WTC11 (cell line): ENCODE measurements at regions not wholly inside any gene's neighbourhood (a gene's known extent, or its start where the extent isn't known, plus 50 kb on each side); places are given as distances from the start of the nearest gene placed in this dataset.
"Not testable (repeated sequence)": the region's sequence is repeated elsewhere in the genome, so short reads cannot be mapped to it uniquely, and the experiment has no call there.

Experiments
- ATAC-seq: fragments of 200-7000 bp; cut with Tn5 transposase; 2 replicates; pipeline ENCODE4 v1.10.0; 2021; ENCODE audit warnings: mild to moderate bottlenecking, moderate library complexity
- CTCF ChIA-PET: fragments of 300-600 bp; sonication (Branson Sonifier 250); formaldehyde crosslinking; loops from one replicate; lab custom pipeline; 2021; ENCODE audit warnings: antibody characterized with exemption; lab: Charles Lee
- POLR2A ChIA-PET: fragments of 350-600 bp; sonication (Branson Sonifier 250); formaldehyde crosslinking; loops from one replicate; lab custom pipeline; 2021; ENCODE audit warnings: antibody characterized with exemption; lab: Charles Lee
- DNase-seq: peaks from one replicate; pipeline ENCODE4 v3.0.0; 2021; ENCODE audit warnings: low spot score
- H3K27ac Mint-ChIP-seq: 2 replicates; pipeline ENCODE4 v1.8.0; 2021; ENCODE audit warnings: mixed read lengths
- H3K27me3 Mint-ChIP-seq: 2 replicates; pipeline ENCODE4 v1.8.0; 2021; ENCODE audit warnings: low read depth, mild to moderate bottlenecking, moderate library complexity, mixed read lengths
- H3K36me3 Mint-ChIP-seq: 2 replicates; pipeline ENCODE4 v1.8.0; 2021; ENCODE audit warnings: mixed read lengths
- H3K4me1 Mint-ChIP-seq: 2 replicates; pipeline ENCODE4 v1.8.0; 2022; ENCODE audit warnings: mixed read lengths
- H3K4me3 Mint-ChIP-seq: 2 replicates; pipeline ENCODE4 v1.8.0; 2021; ENCODE audit warnings: mild to moderate bottlenecking, moderate library complexity, mixed read lengths
- H3K9me3 Mint-ChIP-seq: 2 replicates; pipeline ENCODE4 v1.8.0; 2021; ENCODE audit warnings: mixed read lengths
- ELF4 ChIP-seq: sonication (generic); formaldehyde crosslinking; IDR thresholded peaks from 2 replicates; pipeline ENCODE4 v1.8.1; 2022; ENCODE audit warnings: low read depth, mild to moderate bottlenecking, moderate library complexity, missing genetic modification reagents
- EMX1 ChIP-seq: fragments of 250-450 bp; sonication (Bioruptor Pico); IDR thresholded peaks from 2 replicates; pipeline ENCODE4 v1.8.0; 2021; ENCODE audit warnings: mild to moderate bottlenecking
- ETV6 ChIP-seq: sonication (generic); formaldehyde crosslinking; IDR thresholded peaks from 2 replicates; pipeline ENCODE4 v1.8.1; 2022; ENCODE audit warnings: mild to moderate bottlenecking, missing genetic modification reagents
- MXD4 ChIP-seq: fragments of 250-450 bp; sonication (Bioruptor Pico); IDR thresholded peaks from 2 replicates; pipeline ENCODE4 v1.8.0; 2021; ENCODE audit warnings: mild to moderate bottlenecking, moderate library complexity, borderline replicate concordance
- NR3C1 ChIP-seq: sonication (generic); formaldehyde crosslinking; conservative IDR thresholded peaks from 2 replicates; pipeline ENCODE4 v1.8.1; 2023; ENCODE audit warnings: low read depth, mild to moderate bottlenecking, missing genetic modification reagents
- PRRX2 ChIP-seq: fragments of 250-450 bp; sonication (Bioruptor Pico); IDR thresholded peaks from 2 replicates; pipeline ENCODE4 v1.8.0; 2021; ENCODE audit warnings: mild to moderate bottlenecking
- RORB ChIP-seq: fragments of 250-450 bp; sonication (Bioruptor Pico); IDR thresholded peaks from 2 replicates; pipeline ENCODE4 v1.9.0; 2021; ENCODE audit warnings: mild to moderate bottlenecking
- SMAD4 ChIP-seq: sonication (generic); formaldehyde crosslinking; IDR thresholded peaks from 2 replicates; pipeline ENCODE4 v1.8.0; 2022; ENCODE audit warnings: mild to moderate bottlenecking, missing genetic modification reagents
- TCF7 ChIP-seq: sonication (generic); formaldehyde crosslinking; IDR thresholded peaks from 2 replicates; pipeline ENCODE4 v1.8.0; 2022; ENCODE audit warnings: mild to moderate bottlenecking, low read depth, missing genetic modification reagents, moderate library complexity
- ZNF121 ChIP-seq: sonication (generic); formaldehyde crosslinking; IDR thresholded peaks from 2 replicates; pipeline ENCODE4 v1.8.0; 2023; ENCODE audit warnings: missing genetic modification reagents
- TF ChIP-seq, protein P1 (sequence below): sonication (generic); formaldehyde crosslinking; IDR thresholded peaks from 2 replicates; pipeline ENCODE4 v1.8.0; 2022; ENCODE audit warnings: missing genetic modification reagents
- TF ChIP-seq, protein P2 (sequence below): sonication (generic); formaldehyde crosslinking; IDR thresholded peaks from 2 replicates; pipeline ENCODE4 v1.8.1; 2022; ENCODE audit warnings: low read depth, missing genetic modification reagents, borderline replicate concordance
- TF ChIP-seq, protein P3 (sequence below): sonication (generic); formaldehyde crosslinking; IDR thresholded peaks from 2 replicates; pipeline ENCODE4 v1.8.1; 2022; ENCODE audit warnings: mild to moderate bottlenecking, moderate library complexity, missing genetic modification reagents
- TF ChIP-seq, protein P4 (sequence below): sonication (generic); formaldehyde crosslinking; IDR thresholded peaks from 2 replicates; pipeline ENCODE4 v1.8.1; 2022; ENCODE audit warnings: mild to moderate bottlenecking, missing genetic modification reagents, moderate library complexity, borderline replicate concordance
- TF ChIP-seq, protein P5 (sequence below): fragments of 250-450 bp; sonication (Bioruptor Pico); IDR thresholded peaks from 2 replicates; pipeline ENCODE4 v1.9.0; 2021; ENCODE audit warnings: mild to moderate bottlenecking
- TF ChIP-seq, protein P6 (sequence below): sonication (generic); formaldehyde crosslinking; IDR thresholded peaks from 2 replicates; pipeline ENCODE4 v1.8.1; 2023; ENCODE audit warnings: mild to moderate bottlenecking, moderate library complexity, missing genetic modification reagents

DNA sequence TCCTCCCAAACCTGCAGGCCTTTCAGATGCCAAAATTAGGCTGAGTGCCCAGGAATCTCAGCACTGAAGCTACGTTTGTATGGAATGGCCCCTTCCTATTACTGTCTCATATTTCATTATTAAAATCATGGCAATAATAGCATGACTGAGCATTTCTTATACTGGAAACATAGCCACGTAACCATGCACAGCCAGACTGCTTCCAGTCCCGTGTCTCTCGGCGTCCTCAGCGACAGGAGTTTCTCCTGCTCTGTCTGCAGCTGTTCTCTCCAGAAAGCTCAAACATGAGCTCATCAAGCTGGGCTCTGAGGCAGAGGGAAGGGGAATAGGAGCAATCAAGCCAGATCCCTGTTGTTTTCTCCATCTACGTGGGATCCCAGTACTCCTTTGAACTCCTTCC lies 104.0 kb downstream of the CDC7 start (continued):
- TF ChIP-seq PRRX2 (CRISPR knock-in tag) (no peak), TCF7 (CRISPR knock-in tag) (no peak), SMAD4 (CRISPR knock-in tag) (no peak)

DNA sequence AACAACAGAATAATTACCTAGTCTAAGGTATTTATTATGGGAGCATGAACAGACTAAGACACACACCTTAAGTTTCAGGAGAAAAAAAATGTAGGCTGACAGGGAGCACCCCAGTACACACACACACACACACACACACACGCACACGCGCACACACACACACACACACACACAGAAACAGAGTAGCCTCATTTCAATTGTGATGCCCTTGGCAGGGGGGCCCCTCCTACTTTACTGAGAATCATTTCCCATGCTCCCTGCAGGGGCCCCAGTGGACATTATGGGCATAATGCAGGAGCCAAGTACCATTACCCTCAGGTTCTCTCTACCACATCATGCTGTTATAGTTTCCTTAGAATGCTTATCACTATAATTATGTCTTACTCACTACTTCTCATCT lies 104.9 kb downstream of the CDC7 start:
- Mint-ChIP-seq H3K27ac (no peak overlapping the region), H3K4me1 (no peaks in the 10 kb centered on the region), H3K36me3 (no peaks in the 10 kb centered on the region), H3K27me3 (no peaks in the 10 kb centered on the region), H3K9me3 (peaks cover 9% of the 10 kb centered on the region), H3K4me3 (no peak overlapping the region)
- ChIA-PET CTCF (no interaction called here), POLR2A (no interaction called here)
- ATAC-seq (no peak), DNase-seq (no peak)
- TF ChIP-seq EMX1 (CRISPR knock-in tag) (no peak), RORB (CRISPR knock-in tag) (no peak), ELF4 (CRISPR knock-in tag) (no peak), ETV6 (CRISPR knock-in tag) (no peak), MXD4 (CRISPR knock-in tag) (no peak), ZNF121 (no peak), NR3C1 (CRISPR knock-in tag) (no peak)
- TF ChIP-seq, protein P1, sequence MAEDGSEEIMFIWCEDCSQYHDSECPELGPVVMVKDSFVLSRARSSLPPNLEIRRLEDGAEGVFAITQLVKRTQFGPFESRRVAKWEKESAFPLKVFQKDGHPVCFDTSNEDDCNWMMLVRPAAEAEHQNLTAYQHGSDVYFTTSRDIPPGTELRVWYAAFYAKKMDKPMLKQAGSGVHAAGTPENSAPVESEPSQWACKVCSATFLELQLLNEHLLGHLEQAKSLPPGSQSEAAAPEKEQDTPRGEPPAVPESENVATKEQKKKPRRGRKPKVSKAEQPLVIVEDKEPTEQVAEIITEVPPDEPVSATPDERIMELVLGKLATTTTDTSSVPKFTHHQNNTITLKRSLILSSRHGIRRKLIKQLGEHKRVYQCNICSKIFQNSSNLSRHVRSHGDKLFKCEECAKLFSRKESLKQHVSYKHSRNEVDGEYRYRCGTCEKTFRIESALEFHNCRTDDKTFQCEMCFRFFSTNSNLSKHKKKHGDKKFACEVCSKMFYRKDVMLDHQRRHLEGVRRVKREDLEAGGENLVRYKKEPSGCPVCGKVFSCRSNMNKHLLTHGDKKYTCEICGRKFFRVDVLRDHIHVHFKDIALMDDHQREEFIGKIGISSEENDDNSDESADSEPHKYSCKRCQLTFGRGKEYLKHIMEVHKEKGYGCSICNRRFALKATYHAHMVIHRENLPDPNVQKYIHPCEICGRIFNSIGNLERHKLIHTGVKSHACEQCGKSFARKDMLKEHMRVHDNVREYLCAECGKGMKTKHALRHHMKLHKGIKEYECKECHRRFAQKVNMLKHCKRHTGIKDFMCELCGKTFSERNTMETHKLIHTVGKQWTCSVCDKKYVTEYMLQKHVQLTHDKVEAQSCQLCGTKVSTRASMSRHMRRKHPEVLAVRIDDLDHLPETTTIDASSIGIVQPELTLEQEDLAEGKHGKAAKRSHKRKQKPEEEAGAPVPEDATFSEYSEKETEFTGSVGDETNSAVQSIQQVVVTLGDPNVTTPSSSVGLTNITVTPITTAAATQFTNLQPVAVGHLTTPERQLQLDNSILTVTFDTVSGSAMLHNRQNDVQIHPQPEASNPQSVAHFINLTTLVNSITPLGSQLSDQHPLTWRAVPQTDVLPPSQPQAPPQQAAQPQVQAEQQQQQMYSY (CRISPR knock-in tag) = no peak
- TF ChIP-seq, protein P2, sequence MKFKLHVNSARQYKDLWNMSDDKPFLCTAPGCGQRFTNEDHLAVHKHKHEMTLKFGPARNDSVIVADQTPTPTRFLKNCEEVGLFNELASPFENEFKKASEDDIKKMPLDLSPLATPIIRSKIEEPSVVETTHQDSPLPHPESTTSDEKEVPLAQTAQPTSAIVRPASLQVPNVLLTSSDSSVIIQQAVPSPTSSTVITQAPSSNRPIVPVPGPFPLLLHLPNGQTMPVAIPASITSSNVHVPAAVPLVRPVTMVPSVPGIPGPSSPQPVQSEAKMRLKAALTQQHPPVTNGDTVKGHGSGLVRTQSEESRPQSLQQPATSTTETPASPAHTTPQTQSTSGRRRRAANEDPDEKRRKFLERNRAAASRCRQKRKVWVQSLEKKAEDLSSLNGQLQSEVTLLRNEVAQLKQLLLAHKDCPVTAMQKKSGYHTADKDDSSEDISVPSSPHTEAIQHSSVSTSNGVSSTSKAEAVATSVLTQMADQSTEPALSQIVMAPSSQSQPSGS (CRISPR knock-in tag) = no peak
- TF ChIP-seq, protein P3, sequence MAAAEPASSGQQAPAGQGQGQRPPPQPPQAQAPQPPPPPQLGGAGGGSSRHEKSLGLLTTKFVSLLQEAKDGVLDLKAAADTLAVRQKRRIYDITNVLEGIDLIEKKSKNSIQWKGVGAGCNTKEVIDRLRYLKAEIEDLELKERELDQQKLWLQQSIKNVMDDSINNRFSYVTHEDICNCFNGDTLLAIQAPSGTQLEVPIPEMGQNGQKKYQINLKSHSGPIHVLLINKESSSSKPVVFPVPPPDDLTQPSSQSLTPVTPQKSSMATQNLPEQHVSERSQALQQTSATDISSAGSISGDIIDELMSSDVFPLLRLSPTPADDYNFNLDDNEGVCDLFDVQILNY = no peak
- TF ChIP-seq, protein P4, sequence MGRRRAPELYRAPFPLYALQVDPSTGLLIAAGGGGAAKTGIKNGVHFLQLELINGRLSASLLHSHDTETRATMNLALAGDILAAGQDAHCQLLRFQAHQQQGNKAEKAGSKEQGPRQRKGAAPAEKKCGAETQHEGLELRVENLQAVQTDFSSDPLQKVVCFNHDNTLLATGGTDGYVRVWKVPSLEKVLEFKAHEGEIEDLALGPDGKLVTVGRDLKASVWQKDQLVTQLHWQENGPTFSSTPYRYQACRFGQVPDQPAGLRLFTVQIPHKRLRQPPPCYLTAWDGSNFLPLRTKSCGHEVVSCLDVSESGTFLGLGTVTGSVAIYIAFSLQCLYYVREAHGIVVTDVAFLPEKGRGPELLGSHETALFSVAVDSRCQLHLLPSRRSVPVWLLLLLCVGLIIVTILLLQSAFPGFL (CRISPR knock-in tag) = no peak
- TF ChIP-seq, protein P5, sequence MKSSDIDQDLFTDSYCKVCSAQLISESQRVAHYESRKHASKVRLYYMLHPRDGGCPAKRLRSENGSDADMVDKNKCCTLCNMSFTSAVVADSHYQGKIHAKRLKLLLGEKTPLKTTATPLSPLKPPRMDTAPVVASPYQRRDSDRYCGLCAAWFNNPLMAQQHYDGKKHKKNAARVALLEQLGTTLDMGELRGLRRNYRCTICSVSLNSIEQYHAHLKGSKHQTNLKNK = no peak

DNA sequence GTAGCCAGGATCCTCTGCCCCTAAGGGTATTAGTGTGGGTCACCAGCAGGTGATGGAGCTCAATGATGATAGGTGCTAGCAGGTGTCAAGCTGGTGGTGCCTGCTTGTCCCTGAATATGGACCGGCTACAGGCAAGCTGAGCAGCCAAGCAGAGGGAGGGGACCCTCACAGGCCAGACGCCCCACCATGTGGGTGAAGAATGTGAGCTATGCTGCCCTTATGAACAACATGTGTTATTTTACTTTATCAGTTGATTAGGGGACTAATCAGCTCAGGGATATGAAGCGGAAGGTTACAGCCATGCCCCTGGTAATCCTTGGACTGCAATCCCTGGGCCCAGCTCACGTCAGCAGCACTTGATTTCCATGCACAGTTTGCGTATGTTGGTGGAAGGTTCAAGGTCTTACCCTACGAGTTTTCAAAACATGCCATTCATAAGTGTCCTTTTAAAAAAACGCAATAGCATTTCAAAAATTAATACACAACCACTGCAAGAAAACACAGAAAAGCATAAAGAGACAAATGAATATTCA lies 106.0 kb downstream of the CDC7 start:
- Mint-ChIP-seq H3K4me1 (peaks cover 4% of the 10 kb centered on the region), H3K36me3 (no peaks in the 10 kb centered on the region), H3K27me3 (no peaks in the 10 kb centered on the region), H3K4me3 (no peak overlapping the region), H3K27ac (no peak overlapping the region), H3K9me3 (peaks cover 9% of the 10 kb centered on the region)
- TF ChIP-seq EMX1 (CRISPR knock-in tag) = no peak
- TF ChIP-seq MXD4 (CRISPR knock-in tag) = no peak
- TF ChIP-seq, protein P6, sequence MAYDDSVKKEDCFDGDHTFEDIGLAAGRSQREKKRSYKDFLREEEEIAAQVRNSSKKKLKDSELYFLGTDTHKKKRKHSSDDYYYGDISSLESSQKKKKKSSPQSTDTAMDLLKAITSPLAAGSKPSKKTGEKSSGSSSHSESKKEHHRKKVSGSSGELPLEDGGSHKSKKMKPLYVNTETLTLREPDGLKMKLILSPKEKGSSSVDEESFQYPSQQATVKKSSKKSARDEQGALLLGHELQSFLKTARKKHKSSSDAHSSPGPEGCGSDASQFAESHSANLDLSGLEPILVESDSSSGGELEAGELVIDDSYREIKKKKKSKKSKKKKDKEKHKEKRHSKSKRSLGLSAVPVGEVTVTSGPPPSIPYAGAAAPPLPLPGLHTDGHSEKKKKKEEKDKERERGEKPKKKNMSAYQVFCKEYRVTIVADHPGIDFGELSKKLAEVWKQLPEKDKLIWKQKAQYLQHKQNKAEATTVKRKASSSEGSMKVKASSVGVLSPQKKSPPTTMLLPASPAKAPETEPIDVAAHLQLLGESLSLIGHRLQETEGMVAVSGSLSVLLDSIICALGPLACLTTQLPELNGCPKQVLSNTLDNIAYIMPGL = no peak
- TF ChIP-seq, protein P3 = no peak
- ChIA-PET POLR2A (no interaction called here), CTCF (interaction anchor here (0.6 kb wide), 1 partner anchor 317 kb away, joined by 3 read pairs; no protein-coding TSS in a partner anchor)
- ATAC-seq = no peak
- no peak for DNase-seq

DNA sequence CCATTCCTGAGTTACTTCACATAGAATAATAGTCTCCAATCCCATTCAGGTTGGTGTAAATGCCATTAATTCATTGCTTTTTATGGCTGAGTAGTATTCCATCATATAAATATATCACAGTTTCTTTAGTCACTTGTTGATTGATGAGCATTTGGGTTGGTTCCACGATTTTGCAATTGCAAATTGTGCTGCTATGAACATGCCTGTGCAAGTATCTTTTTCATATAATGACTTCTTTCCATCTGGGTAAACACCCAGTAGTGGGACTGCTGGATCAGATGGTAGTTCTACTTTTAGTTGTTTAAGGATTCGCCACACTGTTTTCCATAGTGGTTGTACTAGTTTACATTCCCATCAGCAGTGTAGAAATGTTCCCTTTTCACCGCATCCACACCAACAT lies 107.0 kb downstream of the CDC7 start:
- CTCF ChIA-PET, H3K27ac Mint-ChIP-seq, H3K27me3 Mint-ChIP-seq, H3K36me3 Mint-ChIP-seq, H3K4me1 Mint-ChIP-seq, H3K4me3 Mint-ChIP-seq, ATAC-seq, POLR2A ChIA-PET, H3K9me3 Mint-ChIP-seq, DNase-seq: not testable (repeated sequence)
